ENCODE measurements at regions not wholly inside any gene's neighbourhood (a gene's known extent, or its start where the extent isn't known, plus 50 kb on each side); places are given as distances from the start of the nearest gene placed in this dataset.

GRCh38 chr1:4021136-4021973 is 121.3 kb upstream of the C1orf174 start:
- peaks cover 0 to 2% (median 0%) of the 10 kb centered on the region in 3 donors for H3K36me3 ChIP-seq (ENCODE audit: control insufficient read depth in 3 of 3, insufficient read depth in 3 of 3, low read length in 3 of 3)
- H3K9ac ChIP-seq (ENCODE audit: low read depth in 1 of 3, low read length in 3 of 3) = no peak overlapping the region
- peaks cover 16 to 32% (median 20%) of the 10 kb centered on the region in 3 donors for H3K27me3 ChIP-seq (ENCODE audit: control insufficient read depth in 3 of 3, insufficient read depth in 3 of 3, low read length in 3 of 3)
- no peak overlapping the region for H3K4me3 ChIP-seq (ENCODE audit: low read length in 3 of 3)
- peaks cover 0 to 5% (median 0%) of the 10 kb centered on the region in 3 donors for H3K9me3 ChIP-seq (ENCODE audit: control insufficient read depth in 3 of 3, low read length in 3 of 3)
- no peak overlapping the region for H3K27ac ChIP-seq (ENCODE audit: low read depth, low read length)
- H3K4me1 ChIP-seq (ENCODE audit: control insufficient read depth in 3 of 3, insufficient read depth in 3 of 3, low read length in 3 of 3) = no peaks in the 10 kb centered on the region

DNA sequence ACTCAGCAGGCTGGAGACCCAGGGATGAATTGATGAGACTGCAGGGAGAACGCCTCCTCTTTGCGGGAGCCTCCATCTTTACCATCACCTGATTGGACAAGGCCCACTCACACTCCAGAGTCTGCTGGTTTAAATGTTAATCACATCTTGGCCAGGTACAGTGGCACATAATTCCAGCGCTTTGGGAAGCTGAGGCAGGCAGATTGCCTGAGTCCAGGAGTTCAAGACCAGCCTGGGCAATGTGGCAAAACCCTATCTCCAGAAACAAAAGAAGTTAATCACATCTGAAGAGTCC is 121.8 kb upstream of the C1orf174 start:
- H3K27me3 ChIP-seq (ENCODE audit: control insufficient read depth in 3 of 3, insufficient read depth in 3 of 3, low read length in 3 of 3) = peaks cover 16 to 31% (median 20%) of the 10 kb centered on the region in 3 donors
- no peak overlapping the region for H3K4me3 ChIP-seq (ENCODE audit: low read length in 3 of 3)
- H3K4me1 ChIP-seq (ENCODE audit: control insufficient read depth in 3 of 3, insufficient read depth in 3 of 3, low read length in 3 of 3) = no peaks in the 10 kb centered on the region
- no peak overlapping the region for H3K27ac ChIP-seq (ENCODE audit: low read depth, low read length)
- peaks cover 0 to 5% (median 0%) of the 10 kb centered on the region in 3 donors for H3K9me3 ChIP-seq (ENCODE audit: control insufficient read depth in 3 of 3, low read length in 3 of 3)
- H3K36me3 ChIP-seq (ENCODE audit: control insufficient read depth in 3 of 3, insufficient read depth in 3 of 3, low read length in 3 of 3) = peaks cover 0 to 2% (median 0%) of the 10 kb centered on the region in 3 donors
- H3K9ac ChIP-seq (ENCODE audit: low read depth in 1 of 3, low read length in 3 of 3) = no peak overlapping the region

- no peak overlapping the region for H3K9ac ChIP-seq (ENCODE audit: low read depth in 1 of 3, low read length in 3 of 3)
- H3K9me3 ChIP-seq (ENCODE audit: control insufficient read depth in 3 of 3, low read length in 3 of 3) = peaks cover 0 to 5% (median 0%) of the 10 kb centered on the region in 3 donors
- H3K27ac ChIP-seq (ENCODE audit: low read depth, low read length) = no peak overlapping the region
- H3K27me3 ChIP-seq (ENCODE audit: control insufficient read depth in 3 of 3, insufficient read depth in 3 of 3, low read length in 3 of 3) = peaks cover 16 to 31% (median 20%) of the 10 kb centered on the region in 3 donors
- H3K4me3 ChIP-seq (ENCODE audit: low read length in 3 of 3) = no peak overlapping the region
- no peaks in the 10 kb centered on the region for H3K4me1 ChIP-seq (ENCODE audit: control insufficient read depth in 3 of 3, insufficient read depth in 3 of 3, low read length in 3 of 3)
- peaks cover 0 to 2% (median 0%) of the 10 kb centered on the region in 3 donors for H3K36me3 ChIP-seq (ENCODE audit: control insufficient read depth in 3 of 3, insufficient read depth in 3 of 3, low read length in 3 of 3)
These were observed 122.6 kb upstream of the C1orf174 start for GRCh38 chr1:4022715-4023114.

- Histone ChIP-seq H3K4me1 (ENCODE audit: control insufficient read depth in 3 of 3, insufficient read depth in 3 of 3, low read length in 3 of 3) (no peaks in the 10 kb centered on the region), H3K36me3 (ENCODE audit: control insufficient read depth in 3 of 3, insufficient read depth in 3 of 3, low read length in 3 of 3) (no peaks in the 10 kb centered on the region), H3K27me3 (ENCODE audit: control insufficient read depth in 3 of 3, insufficient read depth in 3 of 3, low read length in 3 of 3) (peaks cover 16 to 31% (median 20%) of the 10 kb centered on the region in 3 donors), H3K9ac (ENCODE audit: low read depth in 1 of 3, low read length in 3 of 3) (no peak overlapping the region), H3K4me3 (ENCODE audit: low read length in 3 of 3) (no peak overlapping the region), H3K9me3 (ENCODE audit: control insufficient read depth in 3 of 3, low read length in 3 of 3) (peaks cover 0 to 5% (median 0%) of the 10 kb centered on the region in 3 donors), H3K27ac (ENCODE audit: low read depth, low read length) (no peak overlapping the region)
These were observed 123.6 kb upstream of the C1orf174 start for GRCh38 chr1:4023678-4024077.

GRCh38 chr1:4024811-4025210 is 124.7 kb upstream of the C1orf174 start:
- Histone ChIP-seq H3K27ac (ENCODE audit: low read depth, low read length) (no peak overlapping the region), H3K9me3 (ENCODE audit: control insufficient read depth in 3 of 3, low read length in 3 of 3) (peaks cover 0 to 5% (median 0%) of the 10 kb centered on the region in 3 donors), H3K4me3 (ENCODE audit: low read length in 3 of 3) (no peak overlapping the region), H3K36me3 (ENCODE audit: control insufficient read depth in 3 of 3, insufficient read depth in 3 of 3, low read length in 3 of 3) (no peaks in the 10 kb centered on the region), H3K27me3 (ENCODE audit: control insufficient read depth in 3 of 3, insufficient read depth in 3 of 3, low read length in 3 of 3) (peaks cover 6 to 26% (median 16%) of the 10 kb centered on the region in 3 donors), H3K4me1 (ENCODE audit: control insufficient read depth in 3 of 3, insufficient read depth in 3 of 3, low read length in 3 of 3) (no peaks in the 10 kb centered on the region), H3K9ac (ENCODE audit: low read depth in 1 of 3, low read length in 3 of 3) (no peak overlapping the region)

DNA sequence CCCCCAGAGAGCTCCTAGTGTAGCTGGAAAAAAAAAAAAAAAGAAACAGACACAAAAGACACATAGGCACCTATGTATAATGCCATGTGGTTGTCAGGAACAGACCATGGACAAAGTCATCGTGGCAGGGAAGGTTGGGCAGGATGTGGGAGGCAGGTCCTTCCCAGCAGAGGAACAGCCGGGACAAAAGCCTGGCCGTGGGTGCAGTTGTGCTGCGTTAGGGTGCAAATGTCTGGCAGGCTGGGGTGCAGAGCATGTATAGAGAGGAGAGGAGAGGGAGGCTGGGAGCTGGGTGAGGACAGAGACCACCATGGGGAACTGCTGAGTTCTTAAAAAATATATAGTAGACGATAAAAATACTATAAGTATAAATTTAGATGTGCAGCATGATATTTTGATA is 125.7 kb upstream of the C1orf174 start:
- Histone ChIP-seq H3K4me3 (ENCODE audit: low read length in 3 of 3) (no peak overlapping the region), H3K36me3 (ENCODE audit: control insufficient read depth in 3 of 3, insufficient read depth in 3 of 3, low read length in 3 of 3) (no peaks in the 10 kb centered on the region), H3K9me3 (ENCODE audit: control insufficient read depth in 3 of 3, low read length in 3 of 3) (peaks cover 0 to 5% (median 0%) of the 10 kb centered on the region in 3 donors), H3K4me1 (ENCODE audit: control insufficient read depth in 3 of 3, insufficient read depth in 3 of 3, low read length in 3 of 3) (no peaks in the 10 kb centered on the region), H3K27me3 (ENCODE audit: control insufficient read depth in 3 of 3, insufficient read depth in 3 of 3, low read length in 3 of 3) (peaks cover 0 to 20% (median 9%) of the 10 kb centered on the region in 3 donors), H3K27ac (ENCODE audit: low read depth, low read length) (no peak overlapping the region), H3K9ac (ENCODE audit: low read depth in 1 of 3, low read length in 3 of 3) (no peak overlapping the region)

- H3K9ac ChIP-seq (ENCODE audit: low read depth in 1 of 3, low read length in 3 of 3) = no peak overlapping the region
- no peaks in the 10 kb centered on the region for H3K36me3 ChIP-seq (ENCODE audit: control insufficient read depth in 3 of 3, insufficient read depth in 3 of 3, low read length in 3 of 3)
- H3K4me1 ChIP-seq (ENCODE audit: control insufficient read depth in 3 of 3, insufficient read depth in 3 of 3, low read length in 3 of 3) = no peaks in the 10 kb centered on the region
- H3K27me3 ChIP-seq (ENCODE audit: control insufficient read depth in 3 of 3, insufficient read depth in 3 of 3, low read length in 3 of 3) = peaks cover 0 to 19% (median 6%) of the 10 kb centered on the region in 3 donors
- H3K27ac ChIP-seq (ENCODE audit: low read depth, low read length) = no peak overlapping the region
- no peak overlapping the region for H3K4me3 ChIP-seq (ENCODE audit: low read length in 3 of 3)
- peaks cover 0 to 7% (median 0%) of the 10 kb centered on the region in 3 donors for H3K9me3 ChIP-seq (ENCODE audit: control insufficient read depth in 3 of 3, low read length in 3 of 3)
These were observed 126.9 kb upstream of the C1orf174 start for GRCh38 chr1:4027008-4027407.

GRCh38 chr1:4027492-4028138 is 127.5 kb upstream of the C1orf174 start:
- no peak overlapping the region for H3K4me3 ChIP-seq (ENCODE audit: low read length in 3 of 3)
- peaks cover 3 to 24% (median 4%) of the 10 kb centered on the region in 3 donors for H3K27me3 ChIP-seq (ENCODE audit: control insufficient read depth in 3 of 3, insufficient read depth in 3 of 3, low read length in 3 of 3)
- H3K4me1 ChIP-seq (ENCODE audit: control insufficient read depth in 3 of 3, insufficient read depth in 3 of 3, low read length in 3 of 3) = no peaks in the 10 kb centered on the region
- no peaks in the 10 kb centered on the region for H3K36me3 ChIP-seq (ENCODE audit: control insufficient read depth in 3 of 3, insufficient read depth in 3 of 3, low read length in 3 of 3)
- no peak overlapping the region for H3K27ac ChIP-seq (ENCODE audit: low read depth, low read length)
- H3K9me3 ChIP-seq (ENCODE audit: control insufficient read depth in 3 of 3, low read length in 3 of 3) = peaks cover 0 to 7% (median 0%) of the 10 kb centered on the region in 3 donors
- H3K9ac ChIP-seq (ENCODE audit: low read depth in 1 of 3, low read length in 3 of 3) = no peak overlapping the region

DNA sequence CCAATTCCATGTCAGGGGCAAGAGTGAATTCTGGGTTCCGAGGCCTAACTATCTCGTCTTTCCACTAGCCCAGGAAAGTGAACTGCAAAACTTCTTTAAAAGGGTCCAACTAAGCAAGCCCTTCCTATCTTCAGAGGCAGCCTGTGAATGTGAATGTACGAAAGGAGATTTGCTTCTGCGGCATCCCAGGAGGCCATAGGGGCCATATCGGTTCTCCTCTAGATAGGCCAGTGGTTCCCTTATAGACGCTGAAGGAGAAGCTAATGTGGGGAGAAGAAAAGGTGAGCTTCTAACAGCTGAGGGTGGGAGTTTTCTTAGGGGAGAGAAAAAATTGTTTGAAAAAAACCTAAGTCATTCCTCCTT is 128.0 kb upstream of the C1orf174 start:
- Histone ChIP-seq H3K27ac (ENCODE audit: low read depth, low read length) (no peak overlapping the region), H3K9ac (ENCODE audit: low read depth in 1 of 3, low read length in 3 of 3) (no peak overlapping the region), H3K4me3 (ENCODE audit: low read length in 3 of 3) (no peak overlapping the region), H3K4me1 (ENCODE audit: control insufficient read depth in 3 of 3, insufficient read depth in 3 of 3, low read length in 3 of 3) (no peaks in the 10 kb centered on the region), H3K27me3 (ENCODE audit: control insufficient read depth in 3 of 3, insufficient read depth in 3 of 3, low read length in 3 of 3) (peaks cover 3 to 24% (median 6%) of the 10 kb centered on the region in 3 donors), H3K36me3 (ENCODE audit: control insufficient read depth in 3 of 3, insufficient read depth in 3 of 3, low read length in 3 of 3) (no peaks in the 10 kb centered on the region), H3K9me3 (ENCODE audit: control insufficient read depth in 3 of 3, low read length in 3 of 3) (peaks cover 0 to 7% (median 0%) of the 10 kb centered on the region in 3 donors)

DNA sequence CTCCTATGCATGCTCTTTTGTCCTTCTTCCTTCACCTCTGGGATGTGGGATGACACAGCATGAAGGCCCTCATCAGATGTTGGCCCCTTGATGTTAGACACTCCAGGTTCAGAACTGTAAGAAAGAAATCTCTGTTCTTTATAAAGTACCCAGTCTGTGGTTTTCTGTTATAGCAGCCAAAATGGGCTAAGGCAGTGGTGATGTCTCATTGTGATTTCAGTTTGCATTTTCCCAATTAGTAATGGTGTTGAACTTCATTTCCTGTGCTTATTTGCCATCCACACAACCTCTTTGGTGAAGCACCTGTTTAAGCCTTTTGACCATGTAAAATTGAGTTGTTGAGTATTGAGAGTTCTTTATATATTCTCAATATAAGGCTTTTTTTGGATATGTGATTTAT is 129.3 kb upstream of the C1orf174 start:
- Histone ChIP-seq H3K4me3 (ENCODE audit: low read length in 3 of 3) (no peak overlapping the region), H3K36me3 (ENCODE audit: control insufficient read depth in 3 of 3, insufficient read depth in 3 of 3, low read length in 3 of 3) (no peaks in the 10 kb centered on the region), H3K4me1 (ENCODE audit: control insufficient read depth in 3 of 3, insufficient read depth in 3 of 3, low read length in 3 of 3) (no peaks in the 10 kb centered on the region), H3K27me3 (ENCODE audit: control insufficient read depth in 3 of 3, insufficient read depth in 3 of 3, low read length in 3 of 3) (peaks cover 3 to 29% (median 8%) of the 10 kb centered on the region in 3 donors), H3K27ac (ENCODE audit: low read depth, low read length) (no peak overlapping the region), H3K9ac (ENCODE audit: low read depth in 1 of 3, low read length in 3 of 3) (no peak overlapping the region), H3K9me3 (ENCODE audit: control insufficient read depth in 3 of 3, low read length in 3 of 3) (peaks cover 0 to 6% (median 0%) of the 10 kb centered on the region in 3 donors)
